Omental fat pad (tissue), 3 donors: ENCODE measurements at regions not wholly inside any gene's neighbourhood (a gene's known extent, or its start where the extent isn't known, plus 50 kb on each side); places are given as distances from the start of the nearest gene placed in this dataset.

Experiments
- ATAC-seq: fragments of 150-250 bp; one replicate; pipeline ENCODE4 v1.9.1; 2016; ENCODE audit warnings: mild to moderate bottlenecking, moderate library complexity; ENCODE audit not compliant: low FRiP score
- DNase-seq: peaks from one replicate; pipeline ENCODE4 v3.0.0-alpha.2; 2019; ENCODE audit warnings: low spot score
- CTCF ChIP-seq, 3 donors: fragments of 450-650 bp; IDR thresholded peaks; one replicate each; pipeline ENCODE4 v1.5.1; 2016 to 2017; ENCODE audit warnings: antibody characterized with exemption in 3 of 3, mild to moderate bottlenecking in 3 of 3, moderate library complexity in 2 of 3

DNA sequence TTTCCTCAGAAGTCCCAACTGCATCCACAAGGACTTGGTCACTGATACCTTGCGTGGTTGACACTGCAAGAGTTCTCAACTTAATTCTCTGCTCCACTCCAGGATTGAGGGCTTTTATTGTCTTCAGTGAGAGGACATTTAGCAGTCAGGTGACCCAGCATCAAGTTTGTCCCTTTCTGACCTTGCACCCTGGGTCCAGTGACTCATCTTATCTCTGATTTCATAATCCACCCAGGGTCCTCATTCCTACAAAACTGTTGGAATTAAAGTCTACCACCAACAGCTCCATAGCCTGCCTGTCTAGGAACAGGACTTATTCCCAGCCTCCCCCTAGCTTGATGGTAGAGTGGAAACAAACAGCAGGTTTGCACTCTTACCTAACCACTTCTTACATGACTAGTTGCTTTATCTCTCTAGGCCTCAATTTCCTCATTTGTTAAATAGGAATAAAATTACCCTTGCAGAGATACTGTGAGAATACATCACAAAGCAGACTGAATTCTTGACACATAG is 151.3 kb upstream of the LPP start:
- no peak for ATAC-seq
- no peak for DNase-seq
- TF ChIP-seq CTCF (IDR thresholded peaks at IDR 0.05) = no peak

DNA sequence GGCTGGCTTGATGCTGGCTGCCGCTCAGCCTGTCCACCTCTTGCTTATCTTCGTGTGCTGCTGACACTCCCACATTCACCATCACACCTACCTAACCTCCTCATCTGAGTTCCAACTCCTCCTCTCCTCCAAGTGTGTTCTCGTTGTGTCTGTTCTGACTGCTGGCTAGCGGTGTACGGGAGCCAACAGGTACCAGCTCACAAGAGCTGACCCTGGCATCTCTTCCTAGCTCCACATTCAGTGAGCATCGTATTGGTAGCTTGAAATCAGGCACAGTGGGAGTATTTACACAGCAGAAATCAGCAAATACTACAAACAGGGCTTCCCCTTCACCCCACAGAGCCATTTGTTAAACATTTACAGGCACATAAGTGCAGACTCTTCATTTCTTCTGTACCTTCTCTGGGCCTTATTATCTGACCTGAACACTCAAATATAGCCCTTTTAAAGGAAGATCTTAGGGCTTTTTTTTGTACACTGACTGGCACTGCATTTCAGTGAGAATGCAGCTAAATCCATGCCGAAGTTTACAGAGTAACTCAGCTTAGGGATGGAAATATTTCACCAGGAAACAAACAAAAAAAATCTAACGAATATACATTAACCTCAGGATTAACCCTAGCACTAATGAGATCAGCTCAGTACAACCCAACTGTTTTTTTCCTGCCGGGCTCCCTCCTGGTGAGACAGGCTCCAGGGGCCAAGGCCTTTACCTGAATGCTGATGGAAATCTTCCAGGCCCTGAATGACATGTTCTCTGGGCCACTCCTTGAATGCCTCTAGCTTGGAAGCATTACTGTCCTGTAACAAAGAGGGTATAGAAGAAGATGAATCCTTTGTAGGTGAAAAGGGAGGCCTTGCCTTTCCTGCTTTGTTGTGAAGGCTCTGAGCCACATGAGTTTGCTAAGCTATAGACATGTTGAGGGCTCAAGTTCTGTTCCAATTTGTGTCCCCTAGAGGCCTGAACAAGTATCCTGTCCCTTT is 150.5 kb upstream of the LPP start:
- no peak for TF ChIP-seq CTCF (IDR thresholded peaks at IDR 0.05)
- ATAC-seq (no peak), DNase-seq (no peak)

- TF ChIP-seq CTCF (IDR thresholded peaks at IDR 0.05) = no peak
- ATAC-seq = no peak
- DNase-seq = no peak
These were observed 147.1 kb upstream of the LPP start for GRCh38 chr3:188006726-188007393.

DNA sequence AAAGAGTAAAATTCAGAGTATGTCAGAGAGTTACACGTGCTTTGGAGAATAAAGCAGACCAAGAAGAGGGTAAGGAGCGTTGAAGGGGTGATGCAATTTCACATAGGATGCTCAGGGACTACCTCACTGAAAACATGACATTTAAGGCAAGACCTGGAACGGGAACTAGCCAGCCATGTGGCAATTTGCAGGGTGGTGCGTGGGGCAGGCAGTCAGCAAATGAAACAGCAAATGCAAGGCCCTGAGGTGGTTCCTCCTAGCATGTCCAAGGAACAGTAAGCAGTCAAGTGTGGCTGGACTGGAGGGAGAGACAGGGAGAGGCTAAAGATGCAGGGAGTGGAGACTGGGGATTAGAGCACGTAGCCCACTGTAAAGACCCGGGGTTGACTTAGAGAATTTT is 146.1 kb upstream of the LPP start:
- ATAC-seq (no peak), DNase-seq (no peak)
- TF ChIP-seq CTCF (IDR thresholded peaks at IDR 0.05) = no peak

DNA sequence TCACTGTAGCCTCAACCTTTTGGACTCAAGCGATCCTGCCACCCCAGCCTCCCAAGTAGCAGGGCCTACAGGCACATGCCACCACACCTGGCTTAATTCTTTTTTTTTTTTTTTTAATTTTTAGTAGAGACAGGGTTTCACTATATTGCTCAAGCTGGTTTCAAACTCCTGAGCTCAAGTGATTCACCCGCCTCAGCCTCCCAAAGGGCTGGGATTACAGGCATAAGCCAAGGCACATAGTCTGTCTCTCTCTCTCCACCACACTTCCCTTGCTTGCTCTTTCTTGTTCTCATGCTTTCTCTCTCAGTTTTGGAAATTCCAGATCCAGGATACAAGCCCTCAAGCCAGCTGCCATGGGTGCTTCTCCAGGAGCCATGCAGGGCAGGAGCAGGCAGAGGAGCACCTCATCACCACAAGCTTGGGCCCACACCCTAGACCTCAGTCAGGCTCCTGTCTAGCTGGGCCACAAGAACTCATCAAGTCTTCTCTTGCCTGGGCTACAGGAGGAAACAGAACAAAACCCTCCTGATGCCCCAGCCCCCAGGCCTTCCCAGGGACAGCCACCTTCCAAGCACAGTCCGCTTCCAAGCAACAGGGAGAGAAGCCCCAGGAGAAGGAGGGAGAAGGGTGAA is 145.3 kb upstream of the LPP start:
- ATAC-seq = no peak
- DNase-seq = no peak
- no peak for TF ChIP-seq CTCF (IDR thresholded peaks at IDR 0.05)

GRCh38 chr3:188010478-188010877 is 143.5 kb upstream of the LPP start:
- TF ChIP-seq CTCF (IDR thresholded peaks at IDR 0.05) = no peak
- DNase-seq = no peak
- no peak for ATAC-seq
